ENCODE measurements at regions not wholly inside any gene's neighbourhood (a gene's known extent, or its start where the extent isn't known, plus 50 kb on each side); places are given as distances from the start of the nearest gene placed in this dataset.
"Not testable (repeated sequence)": the region's sequence is repeated elsewhere in the genome, so short reads cannot be mapped to it uniquely, and the experiment has no call there.

- DNase-seq (ENCODE audit: low read depth) = no peak
- no peak for TF ChIP-seq CTCF (IDR thresholded peaks at IDR 0.05; ENCODE audit: insufficient read depth, low read length, poor library complexity, severe bottlenecking)
- Histone ChIP-seq H3K27me3 (ENCODE audit: control insufficient read depth, insufficient read depth, low read length) (no peaks in the 10 kb centered on the region), H3K4me3 (ENCODE audit: low read depth, low read length) (no peak overlapping the region), H3K36me3 (ENCODE audit: control insufficient read depth, insufficient read depth, low read length) (no peaks in the 10 kb centered on the region)
Observed at GRCh38 chr2:51291762-51292551, 260.0 kb upstream of the NRXN1 start.

- Histone ChIP-seq H3K4me3 (ENCODE audit: low read depth, low read length) (no peak overlapping the region), H3K36me3 (ENCODE audit: control insufficient read depth, insufficient read depth, low read length) (no peaks in the 10 kb centered on the region), H3K27me3 (ENCODE audit: control insufficient read depth, insufficient read depth, low read length) (no peaks in the 10 kb centered on the region)
- no peak for DNase-seq (ENCODE audit: low read depth)
- no peak for TF ChIP-seq CTCF (IDR thresholded peaks at IDR 0.05; ENCODE audit: insufficient read depth, low read length, poor library complexity, severe bottlenecking)
Observed at GRCh38 chr2:51290725-51291124, 258.8 kb upstream of the NRXN1 start.

GRCh38 chr2:51289045-51289444 lies 257.1 kb upstream of the NRXN1 start:
- Histone ChIP-seq H3K4me3 (ENCODE audit: low read depth, low read length) (no peak overlapping the region), H3K27me3 (ENCODE audit: control insufficient read depth, insufficient read depth, low read length) (no peaks in the 10 kb centered on the region), H3K36me3 (ENCODE audit: control insufficient read depth, insufficient read depth, low read length) (no peaks in the 10 kb centered on the region)
- no peak for TF ChIP-seq CTCF (IDR thresholded peaks at IDR 0.05; ENCODE audit: insufficient read depth, low read length, poor library complexity, severe bottlenecking)
- no peak for DNase-seq (ENCODE audit: low read depth)

GRCh38 chr2:51268191-51268590 lies 236.3 kb upstream of the NRXN1 start:
- DNase-seq (ENCODE audit: low read depth) = no peak
- no peak for TF ChIP-seq CTCF (IDR thresholded peaks at IDR 0.05; ENCODE audit: insufficient read depth, low read length, poor library complexity, severe bottlenecking)
- Histone ChIP-seq H3K4me3 (ENCODE audit: low read depth, low read length) (no peak overlapping the region), H3K36me3 (ENCODE audit: control insufficient read depth, insufficient read depth, low read length) (no peaks in the 10 kb centered on the region), H3K27me3 (ENCODE audit: control insufficient read depth, insufficient read depth, low read length) (no peaks in the 10 kb centered on the region)

GRCh38 chr2:51265539-51265938 lies 233.6 kb upstream of the NRXN1 start:
- Histone ChIP-seq H3K36me3 (ENCODE audit: control insufficient read depth, insufficient read depth, low read length) (no peaks in the 10 kb centered on the region), H3K4me3 (ENCODE audit: low read depth, low read length) (no peak overlapping the region), H3K27me3 (ENCODE audit: control insufficient read depth, insufficient read depth, low read length) (no peaks in the 10 kb centered on the region)
- DNase-seq (ENCODE audit: low read depth) = no peak
- TF ChIP-seq CTCF (IDR thresholded peaks at IDR 0.05; ENCODE audit: insufficient read depth, low read length, poor library complexity, severe bottlenecking) = no peak

- Histone ChIP-seq H3K36me3 (ENCODE audit: control insufficient read depth, insufficient read depth, low read length) (no peaks in the 10 kb centered on the region), H3K27me3 (ENCODE audit: control insufficient read depth, insufficient read depth, low read length) (no peaks in the 10 kb centered on the region), H3K4me3 (ENCODE audit: low read depth, low read length) (no peak overlapping the region)
- no peak for DNase-seq (ENCODE audit: low read depth)
- no peak for TF ChIP-seq CTCF (IDR thresholded peaks at IDR 0.05; ENCODE audit: insufficient read depth, low read length, poor library complexity, severe bottlenecking)
Observed at GRCh38 chr2:51263951-51264350, 232.0 kb upstream of the NRXN1 start.

- not testable (repeated sequence) for H3K36me3 ChIP-seq (ENCODE audit: control insufficient read depth, insufficient read depth, low read length); H3K27me3 ChIP-seq (ENCODE audit: control insufficient read depth, insufficient read depth, low read length); DNase-seq (ENCODE audit: low read depth); H3K4me3 ChIP-seq (ENCODE audit: low read depth, low read length)
Observed at GRCh38 chr2:51263101-51263500, 231.2 kb upstream of the NRXN1 start.
